Neural progenitor cell (in vitro differentiated cells): ENCODE measurements at regions not wholly inside any gene's neighbourhood (a gene's known extent, or its start where the extent isn't known, plus 50 kb on each side); places are given as distances from the start of the nearest gene placed in this dataset.

Experiments
- DNase-seq: peaks from one replicate; pipeline ENCODE4 v3.0.0-alpha.2; 2016; ENCODE audit warnings: low spot score
- H2AFZ ChIP-seq: fragments of 200-600 bp; sonication (generic); replicated peaks from 2 replicates; pipeline ENCODE4 v1.6.1; 2016; ENCODE audit warnings: antibody characterized with exemption
- H3F3A ChIP-seq: fragments of 200-600 bp; sonication (generic); 2 replicates; pipeline ENCODE4 v1.6.1; 2016; ENCODE audit warnings: antibody characterized with exemption, low read depth
- H3K27ac ChIP-seq: fragments of 200-600 bp; sonication (generic); 2 replicates; pipeline ENCODE4 v1.5.1; 2016; ENCODE audit warnings: mild to moderate bottlenecking
- H3K27me3 ChIP-seq: fragments of 200-600 bp; sonication (generic); 2 replicates; pipeline ENCODE4 v1.6.1; 2016; ENCODE audit warnings: mild to moderate bottlenecking, moderate library complexity
- H3K36me3 ChIP-seq: fragments of 200-600 bp; sonication (generic); 2 replicates; pipeline ENCODE4 v1.5.1; 2016
- H3K4me1 ChIP-seq: fragments of 200-600 bp; sonication (generic); 2 replicates; pipeline ENCODE4 v1.6.1; 2016; ENCODE audit warnings: mixed run types
- H3K4me2 ChIP-seq: fragments of 200-600 bp; sonication (generic); 2 replicates; pipeline ENCODE4 v1.6.1; 2016
- H3K4me3 ChIP-seq: fragments of 200-600 bp; sonication (generic); 2 replicates; pipeline ENCODE4 v1.5.1; 2016
- H3K79me2 ChIP-seq: fragments of 200-600 bp; sonication (generic); 2 replicates; pipeline ENCODE4 v1.6.1; 2016; ENCODE audit warnings: low read depth
- H3K9ac ChIP-seq: fragments of 200-600 bp; sonication (generic); 2 replicates; pipeline ENCODE4 v1.6.1; 2016
- H3K9me3 ChIP-seq: fragments of 200-600 bp; sonication (generic); 2 replicates; pipeline ENCODE4 v1.5.1; 2016; ENCODE audit warnings: low read depth
- H4K20me1 ChIP-seq: fragments of 200-600 bp; sonication (generic); 2 replicates; pipeline ENCODE4 v1.6.1; 2016; ENCODE audit warnings: low read depth
- H3K27ac Mint-ChIP-seq: 3 replicates; pipeline ENCODE4 v1.8.0; 2021; ENCODE audit warnings: mixed read lengths
- H3K27me3 Mint-ChIP-seq: 2 replicates; pipeline ENCODE4 v1.8.0; 2022; ENCODE audit warnings: low read depth, mild to moderate bottlenecking, inconsistent platforms, moderate library complexity, mixed read lengths; ENCODE audit not compliant: insufficient read depth
- H3K36me3 Mint-ChIP-seq: 3 replicates; pipeline ENCODE4 v1.8.0; 2021; ENCODE audit warnings: mixed read lengths
- H3K4me1 Mint-ChIP-seq: 3 replicates; pipeline ENCODE4 v1.8.0; 2021; ENCODE audit warnings: mixed read lengths
- H3K4me3 Mint-ChIP-seq: 3 replicates; pipeline ENCODE4 v1.8.0; 2021; ENCODE audit warnings: mild to moderate bottlenecking, moderate library complexity, mixed read lengths
- H3K9me3 Mint-ChIP-seq: 3 replicates; pipeline ENCODE4 v1.8.0; 2020; ENCODE audit warnings: mixed read lengths
- CTCF ChIP-seq: fragments of 200-600 bp; sonication (generic); IDR thresholded peaks from 2 replicates; pipeline ENCODE4 v1.5.1; 2017; ENCODE audit warnings: antibody characterized with exemption, mild to moderate bottlenecking
- EZH2 ChIP-seq: fragments of 200-600 bp; sonication (generic); IDR thresholded peaks from 2 replicates; pipeline ENCODE4 v1.6.1; 2017; ENCODE audit warnings: antibody characterized with exemption, mild to moderate bottlenecking, moderate library complexity
- EZH2phosphoT487 ChIP-seq: fragments of 200-600 bp; sonication (generic); IDR thresholded peaks from 2 replicates; pipeline ENCODE4 v1.6.1; 2017; ENCODE audit warnings: antibody characterized with exemption

- Histone ChIP-seq H3K4me3 (no peak overlapping the region), H3K9me3 (no peaks in the 10 kb centered on the region), H3K4me1 (no peaks in the 10 kb centered on the region), H3K9ac (no peak overlapping the region), H3K36me3 (no peaks in the 10 kb centered on the region), H3K79me2 (no peaks in the 10 kb centered on the region), H3K4me2 (no peak overlapping the region), H3K27me3 (no peaks in the 10 kb centered on the region), H4K20me1 (no peaks in the 10 kb centered on the region), H3K27ac (no peak overlapping the region), H3F3A (no peaks in the 10 kb centered on the region), H2AFZ (no peak overlapping the region)
- Mint-ChIP-seq H3K4me3 (no peak overlapping the region), H3K36me3 (no peaks in the 10 kb centered on the region), H3K27me3 (peaks cover 2% of the 10 kb centered on the region), H3K4me1 (peaks cover 8% of the 10 kb centered on the region), H3K27ac (no peak overlapping the region), H3K9me3 (no peaks in the 10 kb centered on the region)
- DNase-seq, result no peak
- TF ChIP-seq EZH2phosphoT487 (no peak), CTCF (no peak), EZH2 (no peak)
These were observed 983.0 kb downstream of the SORCS1 start for GRCh38 chr10:106181501-106181900.

GRCh38 chr10:106179430-106179829, 985.1 kb downstream of the SORCS1 start:
- no peaks in the 10 kb centered on the region for H3K27me3 Mint-ChIP-seq
- no peaks in the 10 kb centered on the region for H3K79me2 ChIP-seq
- no peak overlapping the region for H3K9ac ChIP-seq

DNA sequence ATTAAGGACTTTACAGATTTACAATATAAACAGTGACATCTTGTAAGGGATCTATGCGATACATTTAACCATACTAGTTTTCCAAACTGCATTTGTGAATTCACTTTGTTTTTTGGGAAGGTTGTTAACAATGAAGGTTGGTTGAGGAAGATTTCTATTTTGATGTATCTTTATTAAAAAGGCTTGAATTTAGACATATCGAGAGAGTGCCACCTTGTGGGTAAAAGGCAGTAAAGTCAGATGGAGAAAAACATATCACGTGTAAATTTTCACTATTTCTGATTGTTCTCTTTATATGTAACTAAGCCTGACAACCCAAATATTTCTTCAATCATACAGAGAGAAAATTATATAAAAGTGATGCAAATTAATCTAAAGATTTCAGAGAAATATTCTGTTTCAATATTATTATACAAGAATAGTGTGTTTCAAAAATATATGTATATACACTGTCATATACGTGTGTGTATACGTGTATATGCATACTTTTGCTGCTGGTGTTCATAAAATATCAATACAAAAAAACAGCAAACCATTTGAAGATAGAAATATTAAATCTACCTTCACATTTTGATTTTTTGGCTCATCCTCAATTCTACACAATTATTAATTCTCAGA, 988.6 kb downstream of the SORCS1 start:
- Mint-ChIP-seq H3K27me3 (no peaks in the 10 kb centered on the region), H3K9me3 (no peaks in the 10 kb centered on the region), H3K27ac (no peak overlapping the region), H3K36me3 (no peaks in the 10 kb centered on the region), H3K4me3 (no peak overlapping the region), H3K4me1 (peaks cover 7% of the 10 kb centered on the region)
- H4K20me1 ChIP-seq, result no peaks in the 10 kb centered on the region
- H3K4me1 ChIP-seq, result no peaks in the 10 kb centered on the region
- H3K9me3 ChIP-seq, result no peaks in the 10 kb centered on the region
- H3K4me2 ChIP-seq, result no peak overlapping the region
- H3K27ac ChIP-seq, result no peak overlapping the region
- H3K9ac ChIP-seq, result no peak overlapping the region
- peak; percentile 75 for TF ChIP-seq CTCF
- no peak for TF ChIP-seq EZH2phosphoT487
- TF ChIP-seq EZH2, result no peak
- no peak for DNase-seq
- H3K4me3 ChIP-seq, result no peak overlapping the region
- H3K27me3 ChIP-seq, result no peaks in the 10 kb centered on the region
- H3F3A ChIP-seq, result no peaks in the 10 kb centered on the region
- peak overlapping the region; percentile 53 for H2AFZ ChIP-seq
- no peaks in the 10 kb centered on the region for H3K36me3 ChIP-seq
- no peaks in the 10 kb centered on the region for H3K79me2 ChIP-seq

More at GRCh38 chr10:106179430-106179829, 985.1 kb downstream of the SORCS1 start:
- Histone ChIP-seq H3F3A (no peaks in the 10 kb centered on the region), H3K4me2 (no peak overlapping the region), H3K4me3 (no peak overlapping the region), H3K36me3 (no peaks in the 10 kb centered on the region), H4K20me1 (no peaks in the 10 kb centered on the region), H3K9me3 (no peaks in the 10 kb centered on the region), H2AFZ (no peak overlapping the region), H3K27me3 (no peaks in the 10 kb centered on the region), H3K4me1 (no peaks in the 10 kb centered on the region), H3K27ac (no peak overlapping the region)
- TF ChIP-seq EZH2phosphoT487 (no peak), EZH2 (no peak), CTCF (no peak)
- no peak overlapping the region for H3K27ac Mint-ChIP-seq
- no peaks in the 10 kb centered on the region for H3K9me3 Mint-ChIP-seq
- H3K36me3 Mint-ChIP-seq, result no peaks in the 10 kb centered on the region
- DNase-seq, result no peak
- peaks cover 12% of the 10 kb centered on the region for H3K4me1 Mint-ChIP-seq
- no peak overlapping the region for H3K4me3 Mint-ChIP-seq
